GM18508 (cell line): ENCODE measurements at regions not wholly inside any gene's neighbourhood (a gene's known extent, or its start where the extent isn't known, plus 50 kb on each side); places are given as distances from the start of the nearest gene placed in this dataset.
"Not testable (repeated sequence)": the region's sequence is repeated elsewhere in the genome, so short reads cannot be mapped to it uniquely, and the experiment has no call there.

Source experiments
- ATAC-seq: cut with Tn5 transposase; IDR thresholded peaks from one replicate; pipeline ENCODE4 v1.9.1; 2021; ENCODE audit warnings: moderate number of reproducible peaks; ENCODE audit not compliant: insufficient read depth, unreplicated experiment

DNA sequence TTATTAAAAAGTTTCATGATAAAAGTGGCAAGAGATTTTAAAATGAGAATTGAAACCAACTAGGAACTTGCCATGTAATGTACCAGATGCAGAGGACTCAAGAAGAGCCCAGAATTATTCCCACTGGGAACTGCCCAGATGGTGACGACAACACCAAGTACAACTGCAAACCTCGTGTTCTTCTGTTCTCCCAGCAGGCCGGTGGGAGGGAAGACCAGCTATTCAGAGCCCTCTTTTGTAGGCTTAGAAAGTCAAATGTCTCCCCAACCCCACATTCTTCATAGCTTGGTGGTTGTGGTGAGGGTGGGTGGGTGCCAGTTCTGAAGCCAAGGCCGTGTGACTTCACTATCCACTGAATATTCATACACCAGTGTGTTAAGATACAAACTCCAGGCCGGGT lies 54.3 kb upstream of the ITGB1 start:
- ATAC-seq = no peak

DNA sequence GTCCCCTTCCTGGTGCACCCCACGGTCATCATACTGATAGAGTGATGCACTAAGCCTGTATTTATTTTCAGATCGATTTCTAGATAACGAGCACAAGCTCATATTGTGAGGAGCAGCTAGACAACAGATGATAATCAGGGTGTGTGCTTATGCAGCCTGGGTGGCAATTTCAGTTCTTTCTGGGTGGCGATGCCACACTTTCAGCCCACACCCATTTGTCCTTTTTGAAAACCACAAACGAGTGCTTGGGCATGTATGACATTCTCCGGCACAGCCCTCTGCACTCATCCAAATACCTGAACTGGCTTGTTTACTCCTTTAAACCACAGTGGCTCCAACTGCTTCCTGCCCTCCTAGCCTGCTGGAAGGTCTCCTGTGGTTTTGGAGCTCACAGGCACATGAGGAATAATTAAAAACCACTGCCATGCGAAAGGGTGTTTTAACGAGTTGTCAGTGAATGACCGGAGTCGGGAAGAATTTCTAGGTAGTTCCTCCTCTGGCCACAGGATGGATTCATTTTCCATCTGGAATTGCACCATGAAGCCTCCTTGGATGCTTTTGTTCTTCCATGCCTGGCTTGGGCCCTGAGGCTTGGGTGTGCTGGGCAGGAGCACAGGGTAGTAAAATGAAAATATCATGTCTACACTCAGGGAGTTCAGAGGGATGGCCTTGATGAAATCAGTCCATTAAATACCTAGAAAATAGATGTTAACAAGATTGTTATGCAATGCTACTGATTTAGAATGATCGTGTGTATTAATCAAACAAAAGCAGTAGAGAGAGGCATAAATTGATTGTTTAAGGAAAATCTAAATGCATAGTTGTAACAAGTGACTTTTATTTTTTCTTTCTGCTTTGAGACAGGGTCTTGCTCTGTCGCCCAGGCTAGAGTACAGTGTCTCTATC lies 52.4 kb upstream of the ITGB1 start:
- ATAC-seq = no peak

DNA sequence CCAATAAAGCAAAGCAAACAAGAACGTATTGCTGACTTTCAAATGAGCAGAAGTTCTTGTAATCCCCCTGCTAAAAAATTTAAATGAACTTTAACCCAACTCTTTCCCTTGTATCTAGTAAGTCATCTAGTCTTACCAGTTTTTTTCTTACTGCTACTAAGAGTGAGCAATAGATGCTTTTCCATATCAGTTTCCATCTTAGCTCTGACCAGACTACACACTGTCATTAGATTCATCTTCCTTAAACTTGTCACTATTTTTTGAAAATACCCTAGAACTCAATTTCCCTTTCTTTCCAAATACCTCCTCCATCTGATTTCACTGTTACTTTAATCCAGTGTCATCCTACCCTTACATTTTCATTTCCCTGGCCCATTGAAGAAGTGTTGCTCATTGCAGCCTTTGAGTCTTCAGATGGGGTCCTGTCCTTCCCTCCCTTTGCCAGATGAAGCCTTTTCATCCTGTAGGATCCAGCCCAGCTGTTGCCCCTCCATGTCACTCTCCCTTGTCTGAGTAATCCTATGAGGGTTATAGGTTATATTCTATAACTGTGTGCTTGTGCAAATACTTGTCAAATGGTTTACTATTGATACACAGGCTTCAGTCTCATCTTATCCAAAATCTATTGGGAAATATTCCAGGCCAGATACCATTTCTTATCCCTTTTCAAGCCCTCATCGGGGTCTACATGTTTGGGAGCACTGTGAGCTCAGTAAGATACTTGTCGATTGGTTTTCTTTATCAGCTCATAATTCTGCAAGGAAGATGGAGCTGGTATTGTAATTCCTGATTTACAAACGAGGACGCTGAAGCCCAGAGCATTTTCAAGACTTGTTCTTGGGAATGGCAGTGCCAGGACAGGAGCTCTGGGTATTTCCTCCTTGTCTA lies 51.5 kb upstream of the ITGB1 start:
- no peak for ATAC-seq

- no peak for ATAC-seq
These were observed 50.6 kb upstream of the ITGB1 start for GRCh38 chr10:33008499-33009243.

DNA sequence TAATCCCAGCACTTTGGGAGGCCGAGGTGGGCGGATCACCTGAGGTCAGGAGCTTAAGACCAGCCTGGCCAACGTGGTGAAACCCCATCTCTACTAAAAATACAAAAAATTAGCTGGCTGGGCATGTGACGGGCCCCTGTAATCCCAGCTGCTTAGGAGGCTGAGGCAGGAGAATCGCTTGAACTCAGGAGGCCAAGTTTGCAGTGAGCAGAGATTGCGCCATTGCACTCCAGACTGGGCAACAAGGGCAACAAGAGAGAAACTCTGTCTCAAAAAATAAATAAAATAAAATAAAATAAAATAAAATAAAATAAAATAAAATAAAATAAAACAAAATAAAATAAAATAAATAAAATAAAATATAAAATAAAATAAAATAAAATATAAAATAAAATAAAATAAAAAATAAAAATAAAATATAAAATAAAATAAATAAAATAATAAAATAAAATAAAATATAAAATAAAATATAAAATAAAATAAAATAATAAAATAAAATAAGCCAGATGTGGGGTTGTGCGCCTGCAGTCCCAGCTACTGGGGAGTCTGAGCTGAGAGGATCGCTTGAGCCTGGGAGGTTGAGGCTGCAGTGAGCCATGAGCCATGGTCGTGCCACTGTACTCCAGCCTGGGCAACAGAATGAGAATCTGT lies 49.8 kb upstream of the ITGB1 start:
- not testable (repeated sequence) for ATAC-seq
